ENCODE measurements at regions not wholly inside any gene's neighbourhood (a gene's known extent, or its start where the extent isn't known, plus 50 kb on each side); places are given as distances from the start of the nearest gene placed in this dataset.
"Not testable (repeated sequence)": the region's sequence is repeated elsewhere in the genome, so short reads cannot be mapped to it uniquely, and the experiment has no call there.

DNA sequence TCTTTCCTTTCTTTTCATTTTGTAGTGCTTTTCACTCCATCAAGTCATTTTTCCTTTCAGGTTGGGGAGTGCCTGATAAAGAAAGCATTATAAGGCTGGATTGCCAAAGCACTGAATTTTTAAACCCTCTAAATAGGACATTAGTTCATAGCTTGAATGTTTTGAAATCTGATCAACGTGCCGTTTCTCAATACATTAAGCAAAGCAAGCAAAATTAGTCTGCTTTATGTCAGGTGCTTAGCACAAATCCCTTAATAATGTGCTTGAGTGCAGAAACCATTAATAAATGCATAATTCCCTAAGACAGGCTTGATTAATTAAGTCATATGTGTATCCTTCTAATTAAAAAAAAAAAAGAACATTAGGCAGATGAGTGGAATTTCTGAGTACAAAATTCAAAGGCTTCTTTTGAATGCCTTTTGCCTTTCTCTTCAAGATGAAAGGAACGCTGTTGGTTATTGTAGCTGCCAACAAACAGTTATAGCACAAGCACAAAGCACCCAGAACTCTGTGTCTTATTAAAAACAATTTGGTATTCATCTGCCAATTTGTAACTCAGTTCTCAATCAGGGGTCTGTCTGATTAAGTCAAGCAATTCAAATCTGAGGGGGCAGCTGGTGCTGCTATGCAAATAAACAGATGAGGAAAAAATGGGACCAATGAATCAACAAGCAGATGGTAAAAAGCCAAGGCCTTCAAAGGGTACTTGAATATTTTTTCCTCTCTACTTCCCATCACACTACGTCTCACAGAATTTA is 233.7 kb downstream of the TLE1 start:
- no peak for DNase-seq (ENCODE audit: extremely low read depth, low read depth)

DNA sequence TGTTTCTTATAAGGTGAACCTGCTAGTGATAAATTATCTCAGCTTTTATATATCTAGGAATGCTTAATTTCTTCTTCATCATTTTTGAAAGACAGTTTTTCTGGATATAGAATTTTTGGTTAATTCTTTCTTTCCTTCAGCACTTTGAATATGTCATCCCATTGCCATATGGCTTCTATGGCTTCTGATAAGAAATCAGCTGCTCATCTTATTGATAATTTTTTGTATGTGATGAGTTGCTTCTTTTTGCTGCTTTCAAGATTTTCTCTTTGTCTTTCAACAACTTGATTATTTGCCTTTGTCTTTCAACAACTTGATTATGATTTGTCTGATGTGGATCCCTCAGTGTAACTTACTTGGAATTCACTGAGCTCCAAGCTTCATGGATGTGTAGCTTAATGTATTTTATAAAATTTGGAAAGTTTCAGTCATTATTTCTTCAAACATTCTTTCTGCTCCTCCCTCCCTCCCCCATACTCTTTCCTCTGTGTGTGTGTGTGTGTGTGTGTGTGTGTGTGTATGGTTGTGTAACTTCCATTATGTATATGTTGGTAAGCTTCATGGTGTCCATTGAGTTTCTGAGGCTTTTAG is 243.9 kb downstream of the TLE1 start:
- DNase-seq (ENCODE audit: extremely low read depth, low read depth): no peak

DNA sequence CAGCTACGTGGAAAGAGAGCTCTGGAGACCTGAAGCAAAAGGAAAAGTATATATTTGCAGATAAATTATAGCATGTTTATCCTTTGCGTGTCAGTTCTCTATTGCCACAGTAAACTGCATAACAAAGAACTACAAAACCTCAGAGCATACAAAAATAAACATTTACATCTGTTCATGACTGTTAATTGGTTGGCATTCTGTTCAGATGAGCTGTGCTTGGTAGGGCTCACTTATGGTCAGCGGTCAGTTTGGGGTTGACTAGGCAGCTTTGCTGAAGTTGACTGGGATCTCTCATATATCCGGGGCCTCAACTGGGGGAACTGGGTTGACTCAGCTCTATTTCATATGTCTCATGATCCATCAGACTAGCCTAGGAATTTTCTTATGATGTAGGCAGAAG is 257.7 kb downstream of the TLE1 start:
- DNase-seq (ENCODE audit: extremely low read depth, low read depth): no peak

- no peak for DNase-seq (ENCODE audit: extremely low read depth, low read depth)
These were observed 258.6 kb downstream of the TLE1 start for GRCh38 chr9:81430727-81431126.

DNA sequence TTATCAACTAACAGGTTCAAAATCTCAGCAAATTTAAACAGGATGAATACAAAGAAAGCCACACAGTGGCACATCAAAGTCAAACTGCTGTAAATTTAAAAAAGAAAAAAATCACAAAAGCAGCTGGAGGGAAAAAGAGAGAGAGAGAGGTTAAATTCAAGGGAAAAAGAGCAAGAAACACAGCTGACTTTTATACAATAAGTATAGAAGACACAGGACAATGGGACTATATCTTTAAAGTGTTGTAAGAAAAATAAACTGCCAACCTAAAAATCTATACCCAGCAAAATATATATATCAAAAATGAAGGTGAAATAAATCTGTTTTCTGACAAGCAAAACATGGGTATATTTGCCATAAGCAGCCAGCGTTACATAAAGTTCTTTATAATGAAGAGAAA is 261.5 kb downstream of the TLE1 start:
- DNase-seq (ENCODE audit: extremely low read depth, low read depth): no peak

- DNase-seq (ENCODE audit: extremely low read depth, low read depth): no peak
These were observed 264.9 kb downstream of the TLE1 start for GRCh38 chr9:81424431-81424830.

DNA sequence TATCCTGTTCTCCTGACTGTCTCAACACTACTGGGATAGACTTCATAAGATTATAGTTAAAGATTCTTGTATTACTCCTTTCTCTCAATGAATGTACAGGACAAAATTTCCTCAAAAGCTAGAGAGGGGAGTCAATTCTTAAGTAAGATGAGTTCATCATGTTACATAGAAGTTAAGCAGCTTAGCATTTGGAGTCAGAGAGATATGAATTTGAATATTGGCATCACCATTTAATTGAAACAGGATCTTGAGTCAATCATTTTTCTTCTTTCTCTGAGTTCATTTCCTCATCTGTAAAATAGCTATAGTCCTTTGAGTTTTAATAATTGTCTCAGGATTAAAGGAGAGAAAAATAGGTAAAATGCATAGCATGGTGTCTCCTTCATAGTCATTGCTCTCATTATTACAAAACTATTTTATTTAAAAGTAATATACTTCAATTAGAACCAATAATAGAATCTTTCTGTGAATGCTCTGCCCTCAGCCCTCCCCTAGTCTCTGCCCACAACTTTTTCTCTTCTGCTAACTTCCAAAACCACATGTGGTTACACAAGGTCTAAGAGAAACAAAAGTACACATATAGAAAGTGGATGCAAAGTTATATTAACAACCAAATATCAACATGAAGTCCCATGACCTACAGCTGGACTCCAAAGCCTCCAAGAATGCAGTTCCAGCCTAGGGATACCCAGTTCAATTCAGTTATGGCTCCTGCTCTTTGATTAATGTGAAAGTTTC is 265.6 kb downstream of the TLE1 start:
- no peak for DNase-seq (ENCODE audit: extremely low read depth, low read depth)

DNA sequence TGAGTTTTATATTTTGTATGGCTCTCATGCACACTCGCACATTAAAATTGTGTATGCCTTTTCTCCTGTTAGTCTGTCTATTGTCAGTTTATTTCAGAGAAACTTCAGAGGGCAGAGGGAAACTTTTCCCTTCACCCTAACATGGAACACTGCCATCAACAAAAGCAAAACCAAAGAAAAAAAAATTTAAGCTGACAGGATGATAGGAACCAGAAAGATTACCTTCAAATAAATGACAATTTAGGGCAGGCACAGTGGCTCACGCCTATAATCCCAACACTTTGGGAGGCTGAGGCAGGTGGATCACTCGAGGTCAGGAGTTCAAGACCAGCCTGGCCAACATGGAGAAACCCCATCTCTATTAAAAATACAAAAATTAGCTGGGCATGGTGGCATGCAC is 268.3 kb downstream of the TLE1 start:
- not testable (repeated sequence) for DNase-seq (ENCODE audit: extremely low read depth, low read depth)

- DNase-seq (ENCODE audit: extremely low read depth, low read depth): no peak
These were observed 269.3 kb downstream of the TLE1 start for GRCh38 chr9:81420024-81420423.

DNA sequence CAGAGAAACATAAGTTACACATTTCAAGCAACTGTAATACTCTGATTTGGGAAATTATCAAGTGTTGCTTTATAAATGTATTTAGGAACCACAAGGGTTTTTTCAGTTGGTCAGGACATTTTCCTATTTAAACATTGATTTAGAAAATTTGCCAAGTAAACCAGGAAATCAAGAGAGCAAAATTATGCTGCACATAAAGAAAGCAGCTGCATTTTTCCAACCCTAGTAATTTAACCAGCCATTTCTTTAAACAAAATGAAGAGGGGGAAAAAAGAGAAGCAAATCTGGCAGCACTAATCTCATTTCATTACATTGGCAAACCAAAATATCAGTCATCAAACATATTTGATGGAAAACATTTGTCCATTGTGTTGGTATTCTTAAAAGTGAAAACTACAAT is 271.4 kb downstream of the TLE1 start:
- no peak for DNase-seq (ENCODE audit: extremely low read depth, low read depth)

GRCh38 chr9:81417299-81417675 is 272.1 kb downstream of the TLE1 start:
- no peak for DNase-seq (ENCODE audit: extremely low read depth, low read depth)

- no peak for DNase-seq (ENCODE audit: extremely low read depth, low read depth)
These were observed 272.7 kb downstream of the TLE1 start for GRCh38 chr9:81416476-81417298.

DNA sequence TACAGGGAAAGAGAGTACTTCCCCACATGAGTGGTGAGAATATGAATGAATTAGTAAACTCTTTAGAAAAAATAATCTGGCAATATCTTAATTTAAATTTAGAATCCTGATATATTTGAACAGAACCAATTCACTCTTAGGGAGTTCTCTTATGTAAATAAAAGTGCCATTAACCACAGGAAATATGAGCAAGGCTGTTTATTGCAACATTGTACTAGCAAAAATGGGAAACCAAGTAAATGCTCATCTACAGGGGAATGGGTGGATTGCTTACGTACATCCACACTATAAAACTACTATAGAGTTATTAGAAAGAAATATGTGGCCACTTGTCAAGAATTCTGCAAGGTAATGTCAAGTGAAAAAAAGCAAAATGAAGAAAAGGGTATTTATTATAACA is 274.5 kb downstream of the TLE1 start:
- no peak for DNase-seq (ENCODE audit: extremely low read depth, low read depth)

DNA sequence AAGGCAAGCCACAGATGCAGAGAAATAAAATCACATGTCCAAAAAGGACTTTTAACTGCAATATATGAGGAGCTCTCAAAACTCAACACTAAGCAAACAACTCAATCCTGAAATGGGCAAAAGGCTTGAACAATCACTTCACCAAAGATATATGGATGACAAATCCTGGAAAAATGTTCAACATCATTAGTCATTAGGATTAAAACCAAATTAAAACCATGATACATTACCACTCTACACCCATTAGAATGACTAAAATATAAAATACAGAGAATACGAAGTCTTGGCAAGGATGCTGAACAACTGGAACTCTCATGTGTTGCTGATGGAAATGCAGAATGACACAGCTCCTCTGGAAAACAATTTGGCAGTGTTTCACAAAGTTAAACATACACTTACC is 277.4 kb downstream of the TLE1 start:
- no peak for DNase-seq (ENCODE audit: extremely low read depth, low read depth)

GRCh38 chr9:81410201-81410600 is 279.1 kb downstream of the TLE1 start:
- DNase-seq (ENCODE audit: extremely low read depth, low read depth): no peak

GRCh38 chr9:81408951-81409350 is 280.4 kb downstream of the TLE1 start:
- DNase-seq (ENCODE audit: extremely low read depth, low read depth): no peak

GRCh38 chr9:81404931-81405598 is 284.3 kb downstream of the TLE1 start:
- DNase-seq (ENCODE audit: extremely low read depth, low read depth): no peak

GRCh38 chr9:81397481-81398381 is 291.6 kb downstream of the TLE1 start:
- no peak for DNase-seq (ENCODE audit: extremely low read depth, low read depth)

GRCh38 chr9:81396528-81396927 is 292.8 kb downstream of the TLE1 start:
- no peak for DNase-seq (ENCODE audit: extremely low read depth, low read depth)

DNA sequence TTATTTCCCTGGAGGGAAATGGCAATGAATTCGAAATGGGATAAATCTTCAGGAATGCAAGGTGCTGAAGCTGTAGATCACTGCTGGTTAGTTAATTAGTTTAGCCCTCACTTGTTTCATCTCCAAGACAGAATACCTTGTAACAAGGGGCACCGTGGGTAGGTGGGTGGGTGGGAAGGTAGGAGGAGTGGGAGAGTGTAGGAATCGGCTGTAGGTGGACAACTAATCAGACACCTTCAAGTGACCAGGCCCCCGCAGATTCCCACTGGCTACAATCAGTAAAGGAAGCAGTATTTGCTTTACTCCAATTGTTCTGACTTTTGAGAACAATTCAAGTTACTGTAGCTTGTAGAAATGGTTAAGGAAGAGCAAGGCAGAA is 293.7 kb downstream of the TLE1 start:
- no peak for DNase-seq (ENCODE audit: extremely low read depth, low read depth)
